SK-N-SH treated with all-trans-retinoic acid at 6 μM for 48 hours (cell line): ENCODE measurements at regions not wholly inside any gene's neighbourhood (a gene's known extent, or its start where the extent isn't known, plus 50 kb on each side); places are given as distances from the start of the nearest gene placed in this dataset.

Experiments used
- ATAC-seq: fragments of 200-7000 bp; cut with Tn5 transposase; 3 replicates; pipeline ENCODE4 v1.9.1; 2020; ENCODE audit warnings: mild to moderate bottlenecking, moderate library complexity
- ARNTL ChIP-seq: fragments of 450-650 bp; formaldehyde crosslinking; IDR thresholded peaks from 2 replicates; pipeline ENCODE4 v1.5.0; 2020; ENCODE audit warnings: low read depth, mild to moderate bottlenecking, moderate library complexity, borderline replicate concordance
- CREB5 ChIP-seq: fragments of 250-450 bp; sonication (Bioruptor Pico); IDR thresholded peaks from 2 replicates; pipeline ENCODE4 v1.5.1; 2020; ENCODE audit warnings: low read depth, mild to moderate bottlenecking, moderate library complexity
- CSDC2 ChIP-seq: fragments of 250-450 bp; sonication (Bioruptor Pico); IDR thresholded peaks from 2 replicates; pipeline ENCODE4 v1.5.0; 2020; ENCODE audit warnings: mild to moderate bottlenecking, moderate library complexity
- CSRNP3 ChIP-seq: fragments of 250-450 bp; sonication (Bioruptor Pico); IDR thresholded peaks from 2 replicates; pipeline ENCODE4 v1.5.1; 2021; ENCODE audit warnings: mild to moderate bottlenecking, moderate library complexity
- GLIS3 ChIP-seq: fragments of 250-450 bp; sonication (Bioruptor Pico); IDR thresholded peaks from 2 replicates; pipeline ENCODE4 v1.5.0; 2020; ENCODE audit warnings: mild to moderate bottlenecking, moderate library complexity
- ISL1 ChIP-seq: fragments of 250-450 bp; sonication (Bioruptor Pico); IDR thresholded peaks from 2 replicates; pipeline ENCODE4 v2.1.2; 2022; ENCODE audit warnings: mild to moderate bottlenecking, moderate library complexity
- OSR1 ChIP-seq: fragments of 250-450 bp; sonication (Bioruptor Pico); IDR thresholded peaks from 2 replicates; pipeline ENCODE4 v1.8.0; 2022; ENCODE audit warnings: moderate library complexity, mild to moderate bottlenecking, inconsistent platforms
- PATZ1 ChIP-seq: fragments of 250-450 bp; sonication (Bioruptor Pico); IDR thresholded peaks from 2 replicates; pipeline ENCODE4 v1.8.0; 2020; ENCODE audit warnings: mild to moderate bottlenecking, moderate library complexity, borderline replicate concordance
- POU6F1 ChIP-seq: fragments of 250-450 bp; sonication (Bioruptor Pico); IDR thresholded peaks from 2 replicates; pipeline ENCODE4 v1.8.0; 2021; ENCODE audit warnings: low read depth, mild to moderate bottlenecking, moderate library complexity, borderline replicate concordance
- PPARA ChIP-seq: fragments of 250-450 bp; sonication (Bioruptor Pico); IDR thresholded peaks from 2 replicates; pipeline ENCODE4 v1.5.0; 2020; ENCODE audit warnings: mild to moderate bottlenecking, borderline replicate concordance
- SNAI2 ChIP-seq: fragments of 250-450 bp; sonication (Bioruptor Pico); IDR thresholded peaks from 2 replicates; pipeline ENCODE4 v1.5.0; 2020; ENCODE audit warnings: mild to moderate bottlenecking, moderate library complexity
- TCF4 ChIP-seq: fragments of 250-450 bp; sonication (Bioruptor Pico); IDR thresholded peaks from 2 replicates; pipeline ENCODE4 v1.8.0; 2021; ENCODE audit warnings: mild to moderate bottlenecking, moderate library complexity, borderline replicate concordance
- TOX ChIP-seq: fragments of 250-450 bp; sonication (Bioruptor Pico); IDR thresholded peaks from 2 replicates; pipeline ENCODE4 v1.8.0; 2021; ENCODE audit warnings: mild to moderate bottlenecking, moderate library complexity, borderline replicate concordance
- ZC3H10 ChIP-seq: fragments of 250-450 bp; sonication (Bioruptor Pico); IDR thresholded peaks from 2 replicates; pipeline ENCODE4 v1.5.1; 2021; ENCODE audit warnings: mild to moderate bottlenecking, moderate library complexity
- ZFP3 ChIP-seq: fragments of 250-450 bp; sonication (Bioruptor Pico); IDR thresholded peaks from 2 replicates; pipeline ENCODE4 v1.5.0; 2020; ENCODE audit warnings: mild to moderate bottlenecking, moderate library complexity
- ZFP30 ChIP-seq: fragments of 450-650 bp; formaldehyde crosslinking; IDR thresholded peaks from 2 replicates; pipeline ENCODE4 v1.5.0; 2022; ENCODE audit warnings: mild to moderate bottlenecking, moderate library complexity
- ZNF565 ChIP-seq: fragments of 450-650 bp; formaldehyde crosslinking; conservative IDR thresholded peaks from 2 replicates; pipeline ENCODE4 v1.5.0; 2020; ENCODE audit warnings: low read depth, mild to moderate bottlenecking, moderate library complexity
- ZNF70 ChIP-seq: fragments of 450-650 bp; formaldehyde crosslinking; IDR thresholded peaks from 2 replicates; pipeline ENCODE4 v1.5.0; 2020; ENCODE audit warnings: mild to moderate bottlenecking, moderate library complexity
- ZNF8 ChIP-seq: fragments of 450-650 bp; formaldehyde crosslinking; IDR thresholded peaks from 2 replicates; pipeline ENCODE4 v1.5.0; 2020; ENCODE audit warnings: mild to moderate bottlenecking, moderate library complexity

- no peak for TF ChIP-seq ISL1 (CRISPR knock-in tag)
- TF ChIP-seq TCF4 (CRISPR knock-in tag), result no peak
- no peak for TF ChIP-seq ZNF565
- TF ChIP-seq, all 23 proteins: peak for 0
These were observed 159.1 kb upstream of the USP24 start for GRCh38 chr1:55374216-55374615.

GRCh38 chr1:55369474-55369873 is 154.3 kb upstream of the USP24 start:
- TF ChIP-seq ZFP30 (CRISPR knock-in tag) (no peak), TOX (CRISPR knock-in tag) (no peak), CSDC2 (no peak), ZC3H10 (CRISPR knock-in tag) (no peak), ZNF8 (CRISPR knock-in tag) (no peak), SNAI2 (CRISPR knock-in tag) (no peak), ZFP3 (CRISPR knock-in tag) (no peak)
- TF ChIP-seq, all 23 proteins: peak for 0

More at GRCh38 chr1:55374216-55374615, 159.1 kb upstream of the USP24 start:
- ATAC-seq, result no peak

GRCh38 chr1:55368698-55369097 is 153.5 kb upstream of the USP24 start:
- TF ChIP-seq PATZ1, result no peak
- TF ChIP-seq ZNF565, result no peak
- no peak for TF ChIP-seq OSR1 (CRISPR knock-in tag)
- no peak for TF ChIP-seq PPARA
- no peak for TF ChIP-seq ARNTL (CRISPR knock-in tag)
- TF ChIP-seq, all 23 proteins: peak for 0
- no peak for ATAC-seq

More at GRCh38 chr1:55369474-55369873, 154.3 kb upstream of the USP24 start:
- ATAC-seq, result no peak

GRCh38 chr1:55367273-55367672 is 152.1 kb upstream of the USP24 start:
- TF ChIP-seq CREB5 (CRISPR knock-in tag) (no peak), TOX (CRISPR knock-in tag) (no peak), ZNF8 (CRISPR knock-in tag) (no peak), ZC3H10 (CRISPR knock-in tag) (no peak), OSR1 (CRISPR knock-in tag) (no peak), PATZ1 (no peak), POU6F1 (no peak), ZNF70 (CRISPR knock-in tag) (no peak), TCF4 (CRISPR knock-in tag) (no peak), SNAI2 (CRISPR knock-in tag) (no peak), CSRNP3 (CRISPR knock-in tag) (no peak), ZFP30 (CRISPR knock-in tag) (no peak), ZNF565 (no peak), ZFP3 (CRISPR knock-in tag) (no peak), CSDC2 (no peak), ARNTL (CRISPR knock-in tag) (no peak), GLIS3 (CRISPR knock-in tag) (no peak), ISL1 (CRISPR knock-in tag) (no peak)
- ATAC-seq, result no peak
